ENCODE measurements at regions not wholly inside any gene's neighbourhood (a gene's known extent, or its start where the extent isn't known, plus 50 kb on each side); places are given as distances from the start of the nearest gene placed in this dataset.

- no peak for TF ChIP-seq CSRNP1 (CRISPR knock-in tag; IDR thresholded peaks at IDR 0.05)
- TF ChIP-seq SMC3 (IDR thresholded peaks at IDR 0.05; ENCODE audit: low read length), result no peak
- TF ChIP-seq ZNF121 (CRISPR knock-in tag; IDR thresholded peaks at IDR 0.05), result no peak
- TF ChIP-seq HOXA3 (CRISPR knock-in tag; IDR thresholded peaks at IDR 0.05), result no peak
- no peak for TF ChIP-seq CHCHD3 (CRISPR knock-in tag; IDR thresholded peaks at IDR 0.05)
- no peak for TF ChIP-seq ZNF883 (CRISPR knock-in tag; IDR thresholded peaks at IDR 0.05; ENCODE audit: not compliant biosample characterization)
- no peak for TF ChIP-seq ZNF282 (IDR thresholded peaks at IDR 0.05; ENCODE audit: partially characterized antibody)
- no peak for TF ChIP-seq THAP7 (CRISPR knock-in tag; IDR thresholded peaks at IDR 0.05)
- no peak for TF ChIP-seq ZNF543 (CRISPR knock-in tag; IDR thresholded peaks at IDR 0.05)
- no peak for TF ChIP-seq SMAD9 (CRISPR knock-in tag; IDR thresholded peaks at IDR 0.05)
- TF ChIP-seq ZNF382 (CRISPR knock-in tag; IDR thresholded peaks at IDR 0.05; ENCODE audit: borderline replicate concordance), result no peak
- no peak for TF ChIP-seq FOSL1 (CRISPR knock-in tag; IDR thresholded peaks at IDR 0.05; ENCODE audit: borderline replicate concordance)
- no peak for TF ChIP-seq NR3C1 (CRISPR knock-in tag; IDR thresholded peaks at IDR 0.05)
- TF ChIP-seq MBD4 (IDR thresholded peaks at IDR 0.05; ENCODE audit: borderline replicate concordance, low read length), result no peak
- no peak for TF ChIP-seq GATAD2A (CRISPR knock-in tag; IDR thresholded peaks at IDR 0.05)
These were observed 190.6 kb upstream of the C9orf72 start (continued) for GRCh38 chr9:27763831-27764230.
